HG02885 (cell line): ENCODE measurements at regions not wholly inside any gene's neighbourhood (a gene's known extent, or its start where the extent isn't known, plus 50 kb on each side); places are given as distances from the start of the nearest gene placed in this dataset.

Experiments
- ATAC-seq: cut with Tn5 transposase; IDR thresholded peaks from one replicate; pipeline ENCODE4 v1.9.1; 2021; ENCODE audit warnings: mild to moderate bottlenecking; ENCODE audit not compliant: unreplicated experiment, poor library complexity

DNA sequence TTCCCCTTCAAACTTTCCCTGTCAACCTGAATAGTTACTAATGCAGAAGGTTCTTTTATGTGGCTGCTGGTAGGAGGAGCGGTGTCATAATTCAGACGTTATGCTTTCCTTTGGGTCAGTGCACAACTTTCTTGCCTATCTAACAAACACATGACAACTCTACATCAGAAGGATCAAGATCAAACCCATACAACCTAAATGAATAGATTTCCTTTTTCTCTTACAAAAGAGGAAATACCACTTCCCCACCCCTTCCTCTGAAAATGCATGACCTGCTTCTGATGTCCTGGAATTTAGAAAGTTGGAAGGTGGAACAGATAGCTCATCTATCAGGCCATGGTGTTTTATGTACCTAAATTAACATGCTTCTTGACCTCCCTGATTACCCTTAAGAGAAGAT is 75.7 kb upstream of the ADGRL4 start:
- ATAC-seq = no peak

DNA sequence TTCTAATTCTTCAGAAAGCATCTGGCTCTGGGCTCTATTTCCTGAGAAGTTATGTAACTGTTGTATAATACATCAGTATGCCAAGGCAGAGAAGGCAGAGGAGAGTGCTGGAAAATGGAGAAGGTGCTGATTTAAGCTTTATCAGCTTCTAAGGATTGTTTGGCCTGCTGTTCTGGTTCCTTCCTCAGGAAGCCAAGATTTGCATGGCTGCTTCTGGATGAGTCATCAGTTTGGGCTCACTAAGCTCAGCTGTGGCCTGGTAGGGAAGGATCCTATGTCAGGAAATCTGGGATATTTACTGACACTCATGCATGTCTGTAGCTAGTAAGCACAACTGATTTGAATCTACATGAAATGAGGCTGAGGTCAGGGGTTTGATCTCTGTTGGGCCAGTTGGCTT is 73.2 kb upstream of the ADGRL4 start:
- ATAC-seq = no peak

DNA sequence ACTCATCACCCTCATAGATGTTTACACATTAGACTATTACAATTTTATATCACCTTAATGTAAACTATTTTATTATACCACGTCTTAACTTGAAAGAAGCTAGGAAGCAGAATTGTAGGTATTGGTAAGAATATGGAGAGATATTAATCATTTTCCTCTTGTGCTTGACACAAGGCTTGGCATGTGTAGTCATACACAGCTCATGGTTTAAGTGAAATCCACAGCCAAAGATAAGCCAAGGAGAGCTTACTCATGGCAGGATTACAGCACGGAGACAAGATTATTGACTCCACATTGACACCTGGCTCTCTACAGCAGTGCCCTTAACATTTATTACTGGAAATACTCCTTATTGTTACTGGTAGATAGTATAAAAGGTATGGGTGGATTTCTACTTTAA is 68.4 kb upstream of the ADGRL4 start:
- no peak for ATAC-seq

DNA sequence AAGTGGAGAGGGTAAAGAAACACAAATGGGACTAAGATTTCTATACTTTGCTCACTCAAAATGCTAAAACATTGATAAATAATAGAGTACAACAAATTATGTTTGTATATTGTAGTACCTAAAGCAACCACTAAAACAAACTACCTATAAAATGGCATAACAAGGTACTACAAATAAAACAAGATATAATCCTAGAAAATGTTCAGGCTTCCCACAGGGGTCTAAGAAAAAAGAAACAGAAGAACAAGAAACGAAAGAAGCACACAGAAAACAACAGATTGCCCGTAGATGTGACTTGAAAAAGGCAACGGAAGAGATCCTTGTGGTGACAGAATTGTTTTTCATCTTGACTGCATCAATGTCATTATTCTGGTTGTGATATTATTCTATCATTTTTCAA is 63.3 kb upstream of the ADGRL4 start:
- no peak for ATAC-seq

DNA sequence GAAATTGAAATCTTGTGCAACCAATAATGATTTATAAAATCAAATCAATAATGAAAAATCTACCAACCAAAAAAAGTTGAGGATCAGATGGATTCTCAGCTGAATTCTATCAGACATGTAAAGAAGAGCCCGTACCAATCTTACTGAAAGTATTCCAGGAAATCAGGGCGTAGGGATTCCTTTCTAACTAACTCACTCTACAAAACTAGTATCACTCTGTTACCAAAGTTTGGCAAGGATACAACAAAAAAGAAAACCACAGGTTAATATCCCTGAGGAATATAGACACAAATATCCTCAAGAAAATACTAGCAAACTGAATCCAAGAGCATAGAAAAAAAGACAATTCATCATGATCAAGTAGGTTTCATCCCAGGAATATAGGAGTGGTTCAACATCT is 52.8 kb upstream of the ADGRL4 start:
- ATAC-seq = no peak
